ENCODE measurements at regions not wholly inside any gene's neighbourhood (a gene's known extent, or its start where the extent isn't known, plus 50 kb on each side); places are given as distances from the start of the nearest gene placed in this dataset.

GRCh38 chr14:22311636-22312035 lies 277.4 kb downstream of the DAD1 start:
- no peak for TF ChIP-seq POLR2AphosphoS5 (IDR thresholded peaks at IDR 0.05)
- TF ChIP-seq, protein P1, sequence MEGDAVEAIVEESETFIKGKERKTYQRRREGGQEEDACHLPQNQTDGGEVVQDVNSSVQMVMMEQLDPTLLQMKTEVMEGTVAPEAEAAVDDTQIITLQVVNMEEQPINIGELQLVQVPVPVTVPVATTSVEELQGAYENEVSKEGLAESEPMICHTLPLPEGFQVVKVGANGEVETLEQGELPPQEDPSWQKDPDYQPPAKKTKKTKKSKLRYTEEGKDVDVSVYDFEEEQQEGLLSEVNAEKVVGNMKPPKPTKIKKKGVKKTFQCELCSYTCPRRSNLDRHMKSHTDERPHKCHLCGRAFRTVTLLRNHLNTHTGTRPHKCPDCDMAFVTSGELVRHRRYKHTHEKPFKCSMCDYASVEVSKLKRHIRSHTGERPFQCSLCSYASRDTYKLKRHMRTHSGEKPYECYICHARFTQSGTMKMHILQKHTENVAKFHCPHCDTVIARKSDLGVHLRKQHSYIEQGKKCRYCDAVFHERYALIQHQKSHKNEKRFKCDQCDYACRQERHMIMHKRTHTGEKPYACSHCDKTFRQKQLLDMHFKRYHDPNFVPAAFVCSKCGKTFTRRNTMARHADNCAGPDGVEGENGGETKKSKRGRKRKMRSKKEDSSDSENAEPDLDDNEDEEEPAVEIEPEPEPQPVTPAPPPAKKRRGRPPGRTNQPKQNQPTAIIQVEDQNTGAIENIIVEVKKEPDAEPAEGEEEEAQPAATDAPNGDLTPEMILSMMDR (IDR thresholded peaks at IDR 0.05), result no peak
